ENCODE measurements at regions not wholly inside any gene's neighbourhood (a gene's known extent, or its start where the extent isn't known, plus 50 kb on each side); places are given as distances from the start of the nearest gene placed in this dataset.
"Not testable (repeated sequence)": the region's sequence is repeated elsewhere in the genome, so short reads cannot be mapped to it uniquely, and the experiment has no call there.

GRCh38 chr5:145521066-145521465 is 314.1 kb downstream of the PRELID2 start:
- TF ChIP-seq CTCF (conservative IDR thresholded peaks at IDR 0.05; ENCODE audit: control insufficient read depth, insufficient read depth, low read depth, low read length) = no peak
- DNase-seq (ENCODE audit: low read depth) = no peak

GRCh38 chr5:145520335-145520734 is 314.8 kb downstream of the PRELID2 start:
- no peak for TF ChIP-seq CTCF (conservative IDR thresholded peaks at IDR 0.05; ENCODE audit: control insufficient read depth, insufficient read depth, low read depth, low read length)
- no peak for DNase-seq (ENCODE audit: low read depth)
- no peak overlapping the region for H3K4me3 ChIP-seq (ENCODE audit: control insufficient read depth, low read depth, low read length)

More at GRCh38 chr5:145521066-145521465, 314.1 kb downstream of the PRELID2 start:
- H3K4me3 ChIP-seq (ENCODE audit: control insufficient read depth, low read depth, low read length) = no peak overlapping the region

GRCh38 chr5:145517588-145517987 is 317.6 kb downstream of the PRELID2 start:
- DNase-seq (ENCODE audit: low read depth); H3K4me3 ChIP-seq (ENCODE audit: control insufficient read depth, low read depth, low read length): not testable (repeated sequence)

GRCh38 chr5:145511351-145511750 is 323.8 kb downstream of the PRELID2 start:
- no peak overlapping the region for H3K4me3 ChIP-seq (ENCODE audit: control insufficient read depth, low read depth, low read length)
- no peak for TF ChIP-seq CTCF (conservative IDR thresholded peaks at IDR 0.05; ENCODE audit: control insufficient read depth, insufficient read depth, low read depth, low read length)
- no peak for DNase-seq (ENCODE audit: low read depth)

- no peak for TF ChIP-seq CTCF (conservative IDR thresholded peaks at IDR 0.05; ENCODE audit: control insufficient read depth, insufficient read depth, low read depth, low read length)
- DNase-seq (ENCODE audit: low read depth) = no peak
Measured at GRCh38 chr5:145510769-145511168, 324.4 kb downstream of the PRELID2 start.

GRCh38 chr5:145510324-145510723 is 324.8 kb downstream of the PRELID2 start:
- TF ChIP-seq CTCF (conservative IDR thresholded peaks at IDR 0.05; ENCODE audit: control insufficient read depth, insufficient read depth, low read depth, low read length) = no peak
- DNase-seq (ENCODE audit: low read depth) = peak; percentile 72
- H3K4me3 ChIP-seq (ENCODE audit: control insufficient read depth, low read depth, low read length) = no peak overlapping the region

More at GRCh38 chr5:145510769-145511168, 324.4 kb downstream of the PRELID2 start:
- no peak overlapping the region for H3K4me3 ChIP-seq (ENCODE audit: control insufficient read depth, low read depth, low read length)

GRCh38 chr5:145509336-145510136 is 325.6 kb downstream of the PRELID2 start:
- TF ChIP-seq CTCF (conservative IDR thresholded peaks at IDR 0.05; ENCODE audit: control insufficient read depth, insufficient read depth, low read depth, low read length) = no peak
- no peak overlapping the region for H3K4me3 ChIP-seq (ENCODE audit: control insufficient read depth, low read depth, low read length)
- DNase-seq (ENCODE audit: low read depth) = peak; percentile 61

Data from fibroblast of mammary gland (primary cell).